ENCODE measurements at regions not wholly inside any gene's neighbourhood (a gene's known extent, or its start where the extent isn't known, plus 50 kb on each side); places are given as distances from the start of the nearest gene placed in this dataset.

DNA sequence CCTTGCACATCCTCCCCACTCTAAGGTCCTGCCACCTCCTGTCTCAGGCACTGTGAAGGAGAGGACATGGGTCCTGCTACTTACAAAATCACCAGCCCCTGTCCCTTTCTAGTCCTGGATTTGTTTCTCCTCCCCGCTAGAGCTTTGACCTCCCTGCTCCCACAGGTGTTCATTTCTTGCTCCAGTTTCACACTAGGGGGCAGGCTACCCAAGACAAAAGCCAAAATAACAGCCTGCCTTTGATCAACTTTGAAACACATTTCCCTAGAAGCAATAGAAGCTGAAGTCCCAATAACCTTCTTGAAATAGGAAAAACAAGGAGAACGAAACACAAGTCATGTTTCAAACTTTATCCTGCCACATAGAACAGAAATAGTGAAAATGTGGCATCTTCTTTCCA is 164.4 kb downstream of the QDPR start:
- no peak overlapping the region for H3K4me3 ChIP-seq (ENCODE audit: low read depth, low read length)
- TF ChIP-seq, protein P1, sequence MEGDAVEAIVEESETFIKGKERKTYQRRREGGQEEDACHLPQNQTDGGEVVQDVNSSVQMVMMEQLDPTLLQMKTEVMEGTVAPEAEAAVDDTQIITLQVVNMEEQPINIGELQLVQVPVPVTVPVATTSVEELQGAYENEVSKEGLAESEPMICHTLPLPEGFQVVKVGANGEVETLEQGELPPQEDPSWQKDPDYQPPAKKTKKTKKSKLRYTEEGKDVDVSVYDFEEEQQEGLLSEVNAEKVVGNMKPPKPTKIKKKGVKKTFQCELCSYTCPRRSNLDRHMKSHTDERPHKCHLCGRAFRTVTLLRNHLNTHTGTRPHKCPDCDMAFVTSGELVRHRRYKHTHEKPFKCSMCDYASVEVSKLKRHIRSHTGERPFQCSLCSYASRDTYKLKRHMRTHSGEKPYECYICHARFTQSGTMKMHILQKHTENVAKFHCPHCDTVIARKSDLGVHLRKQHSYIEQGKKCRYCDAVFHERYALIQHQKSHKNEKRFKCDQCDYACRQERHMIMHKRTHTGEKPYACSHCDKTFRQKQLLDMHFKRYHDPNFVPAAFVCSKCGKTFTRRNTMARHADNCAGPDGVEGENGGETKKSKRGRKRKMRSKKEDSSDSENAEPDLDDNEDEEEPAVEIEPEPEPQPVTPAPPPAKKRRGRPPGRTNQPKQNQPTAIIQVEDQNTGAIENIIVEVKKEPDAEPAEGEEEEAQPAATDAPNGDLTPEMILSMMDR (IDR thresholded peaks at IDR 0.05; ENCODE audit: low read depth, low read length): peak; percentile 50

DNA sequence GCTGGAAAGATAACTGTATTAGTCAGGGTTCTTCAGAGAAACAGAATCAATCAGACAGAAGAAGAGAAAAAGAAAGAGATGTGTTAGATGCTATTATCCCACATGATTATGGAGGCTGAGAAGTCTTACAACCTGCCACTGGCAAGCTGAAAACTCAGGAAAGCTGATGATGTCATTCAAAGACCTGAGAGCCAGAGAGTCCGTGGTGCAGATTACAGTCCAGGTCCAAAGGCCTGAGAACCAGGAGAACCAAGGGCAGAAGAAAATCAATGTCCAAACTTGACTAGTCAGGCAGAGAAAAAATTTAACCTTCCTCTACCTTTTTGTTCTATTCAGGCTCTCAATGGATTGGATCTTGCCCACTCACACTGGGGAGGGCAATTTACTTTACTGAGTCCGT is 172.5 kb downstream of the QDPR start:
- TF ChIP-seq, protein P1 (IDR thresholded peaks at IDR 0.05; ENCODE audit: low read depth, low read length): no peak
- no peak overlapping the region for H3K4me3 ChIP-seq (ENCODE audit: low read depth, low read length)

DNA sequence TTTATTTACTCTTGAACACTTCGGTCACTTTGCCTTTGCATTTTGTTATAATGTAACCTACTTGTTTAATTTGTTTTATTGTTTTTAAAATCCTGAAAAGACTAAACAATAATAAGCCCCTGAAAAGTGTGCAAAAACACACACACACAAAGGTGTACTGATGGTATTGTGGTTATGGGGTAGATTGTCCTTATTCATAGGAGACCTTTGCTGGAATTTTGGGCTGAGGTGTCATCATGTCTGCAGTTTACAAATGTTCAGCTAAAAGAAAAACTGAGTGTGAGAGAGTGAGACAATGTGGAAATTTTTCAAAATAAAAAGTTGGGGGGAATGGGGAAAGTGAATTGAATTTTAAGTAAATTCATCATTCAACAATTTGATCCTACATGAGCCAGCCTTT is 174.9 kb downstream of the QDPR start:
- H3K4me3 ChIP-seq (ENCODE audit: low read depth, low read length): no peak overlapping the region
- TF ChIP-seq, protein P1 (IDR thresholded peaks at IDR 0.05; ENCODE audit: low read depth, low read length): no peak

DNA sequence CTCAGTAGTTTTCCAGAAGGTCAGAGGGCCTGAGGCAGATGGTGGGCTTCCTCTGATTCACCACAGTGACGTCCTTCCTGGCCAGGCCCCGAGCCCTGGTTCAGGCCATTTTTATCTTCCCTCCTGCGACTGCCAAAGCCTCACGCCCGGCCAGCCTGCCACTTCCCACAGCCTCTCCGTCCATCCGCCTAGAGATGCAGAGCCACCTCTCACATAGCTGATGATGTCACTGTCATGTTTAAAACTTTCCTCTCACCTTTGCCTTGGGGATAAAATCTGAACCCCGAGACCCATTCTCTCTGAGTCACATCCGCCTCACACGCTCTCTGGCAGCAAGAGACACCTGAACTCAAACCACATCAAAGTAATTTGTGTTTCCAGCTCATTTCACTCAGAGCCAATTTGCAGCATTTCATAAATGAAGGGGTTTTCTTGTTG is 175.3 kb downstream of the QDPR start:
- no peak overlapping the region for H3K4me3 ChIP-seq (ENCODE audit: low read depth, low read length)
- TF ChIP-seq, protein P1 (IDR thresholded peaks at IDR 0.05; ENCODE audit: low read depth, low read length): no peak

DNA sequence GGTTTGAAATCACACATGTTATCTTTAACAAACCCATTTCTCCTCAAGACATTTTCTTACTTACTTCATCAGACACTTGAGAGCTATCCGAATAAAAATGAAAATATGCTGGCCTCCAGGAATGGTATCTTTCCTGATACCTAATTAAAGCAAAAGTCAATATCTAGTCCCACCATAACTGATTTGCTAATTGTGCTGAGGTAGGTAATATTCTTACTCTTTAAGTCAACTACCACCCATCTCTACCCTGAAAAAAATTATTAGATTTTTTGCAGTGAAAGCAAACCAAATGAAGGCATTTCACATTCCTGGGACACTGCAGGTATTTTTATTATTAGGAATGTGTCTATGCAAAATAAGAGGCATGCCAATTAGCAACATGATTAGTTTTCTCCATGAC is 175.8 kb downstream of the QDPR start:
- H3K4me3 ChIP-seq (ENCODE audit: low read depth, low read length): no peak overlapping the region
- TF ChIP-seq, protein P1 (IDR thresholded peaks at IDR 0.05; ENCODE audit: low read depth, low read length): no peak

DNA sequence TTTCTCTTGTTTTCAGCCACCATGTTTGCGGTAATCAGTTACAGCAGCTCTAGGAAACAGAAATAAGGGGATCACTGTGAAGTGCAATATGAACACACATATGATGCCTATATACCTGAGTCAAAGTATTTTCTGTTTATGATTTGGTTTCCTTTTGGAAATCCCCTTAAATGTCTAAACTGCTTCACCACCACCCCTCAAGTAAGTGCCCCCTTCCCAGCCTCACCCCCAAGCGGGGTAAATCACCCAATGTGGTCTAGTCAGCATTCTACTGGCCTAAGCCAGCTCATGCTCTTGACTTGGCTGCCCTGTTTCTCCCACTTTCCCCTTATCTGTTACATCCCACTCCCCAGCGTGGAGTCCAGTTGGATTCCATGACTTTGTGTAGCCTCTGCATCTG is 176.5 kb downstream of the QDPR start:
- H3K4me3 ChIP-seq (ENCODE audit: low read depth, low read length): no peak overlapping the region
- TF ChIP-seq, protein P1 (IDR thresholded peaks at IDR 0.05; ENCODE audit: low read depth, low read length): no peak

DNA sequence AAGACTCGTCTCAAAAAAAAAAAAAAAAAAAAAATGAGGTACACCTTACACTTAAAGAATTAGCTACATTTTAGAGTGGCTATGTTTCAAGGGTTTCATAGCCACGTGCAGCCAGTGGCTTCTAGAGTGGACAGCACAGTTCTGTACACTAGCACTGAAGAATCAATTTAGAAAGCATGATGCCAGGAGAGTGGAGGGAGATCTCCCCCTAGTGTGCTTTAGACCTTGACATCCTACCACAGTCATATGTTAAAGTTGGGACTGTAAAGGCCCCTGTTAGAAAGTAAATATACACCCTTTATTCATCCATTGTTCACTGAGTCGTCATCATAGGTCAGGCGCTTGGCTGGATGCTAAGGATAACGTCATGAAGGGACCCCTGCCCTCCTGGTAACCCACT is 179.4 kb downstream of the QDPR start:
- TF ChIP-seq, protein P1 (IDR thresholded peaks at IDR 0.05; ENCODE audit: low read depth, low read length): no peak
- H3K4me3 ChIP-seq (ENCODE audit: low read depth, low read length): no peak overlapping the region

Measured in WI38 (cell line).